GM18498 (cell line): ENCODE measurements at regions not wholly inside any gene's neighbourhood (a gene's known extent, or its start where the extent isn't known, plus 50 kb on each side); places are given as distances from the start of the nearest gene placed in this dataset.

Source experiments
- ATAC-seq: cut with Tn5 transposase; IDR thresholded peaks from one replicate; pipeline ENCODE4 v1.9.1; 2021; ENCODE audit warnings: mild to moderate bottlenecking, moderate library complexity; ENCODE audit not compliant: unreplicated experiment

DNA sequence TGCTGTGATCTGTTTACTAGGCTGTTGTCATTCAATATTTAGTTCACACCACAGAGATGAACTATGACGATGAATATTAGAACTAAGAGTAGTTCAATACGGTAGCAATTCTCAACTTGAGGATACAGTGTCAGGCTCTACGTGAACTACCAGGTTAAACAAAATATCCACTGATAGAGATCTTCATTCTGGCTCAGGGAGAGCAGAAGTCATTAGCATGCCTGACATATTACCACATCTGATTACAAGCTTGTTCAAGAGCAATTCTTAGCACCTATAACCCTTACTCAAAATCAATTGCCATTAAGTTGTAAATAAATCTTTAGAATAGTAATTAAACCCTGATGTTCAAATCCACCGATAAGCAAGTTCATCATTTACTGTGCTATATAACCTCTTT is 207.2 kb downstream of the CHRM3 start:
- no peak for ATAC-seq

DNA sequence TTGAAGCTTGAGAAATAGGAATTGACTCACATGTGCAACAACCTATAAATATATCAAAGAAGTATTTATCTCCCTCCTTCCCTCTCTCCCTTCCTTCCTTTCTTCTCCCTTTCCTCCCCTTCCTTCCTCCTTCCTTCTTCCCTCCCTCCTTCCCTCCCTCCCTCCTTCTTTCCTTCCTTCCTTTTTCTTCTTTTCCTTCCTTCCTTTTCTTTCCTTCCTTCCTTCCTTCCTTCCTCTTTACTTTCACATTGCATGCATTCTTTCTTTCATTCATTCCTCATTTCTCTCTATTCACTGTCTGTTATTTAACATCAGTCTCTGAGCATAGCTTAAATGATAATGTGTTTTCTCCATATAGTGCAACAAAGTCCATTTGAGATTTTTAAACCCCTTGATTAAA is 214.2 kb downstream of the CHRM3 start:
- no peak for ATAC-seq

DNA sequence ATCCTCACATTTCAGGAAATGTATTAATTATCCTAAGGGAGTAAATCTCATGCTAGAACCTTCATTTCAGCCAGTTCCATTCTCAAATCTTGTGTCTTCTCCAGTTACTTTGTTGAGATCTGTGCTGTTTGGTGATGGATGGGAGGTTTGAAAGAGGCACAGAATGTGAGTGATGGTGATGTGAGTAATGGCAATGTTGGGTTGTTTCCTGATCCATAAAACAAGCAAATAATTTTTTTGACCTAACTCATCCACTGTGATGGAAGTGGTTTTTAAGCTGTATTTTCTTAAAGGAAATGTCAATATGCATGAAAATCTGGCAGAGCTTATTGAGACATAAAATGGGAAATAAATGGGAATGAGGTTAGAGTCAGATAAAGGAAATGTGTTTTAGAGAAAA is 214.7 kb downstream of the CHRM3 start:
- ATAC-seq = no peak

DNA sequence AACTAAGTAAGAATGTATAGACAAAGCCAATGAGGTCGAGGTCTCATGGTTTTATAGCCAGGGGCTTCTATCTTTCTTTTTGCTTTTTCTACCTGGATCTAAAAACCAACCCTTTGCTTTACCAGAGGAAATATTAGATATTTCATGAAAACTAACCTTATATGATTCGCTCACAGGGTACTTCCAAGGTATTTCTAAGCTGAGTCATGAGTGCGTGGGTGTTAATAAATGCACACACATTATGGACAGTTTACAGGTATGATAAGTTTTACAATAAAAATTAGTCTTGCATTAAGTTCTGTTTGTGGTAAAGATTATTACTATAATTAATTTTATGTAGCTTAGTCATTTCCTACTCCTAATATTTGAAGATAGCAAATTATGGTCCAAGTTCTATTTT is 217.2 kb downstream of the CHRM3 start:
- ATAC-seq = no peak

DNA sequence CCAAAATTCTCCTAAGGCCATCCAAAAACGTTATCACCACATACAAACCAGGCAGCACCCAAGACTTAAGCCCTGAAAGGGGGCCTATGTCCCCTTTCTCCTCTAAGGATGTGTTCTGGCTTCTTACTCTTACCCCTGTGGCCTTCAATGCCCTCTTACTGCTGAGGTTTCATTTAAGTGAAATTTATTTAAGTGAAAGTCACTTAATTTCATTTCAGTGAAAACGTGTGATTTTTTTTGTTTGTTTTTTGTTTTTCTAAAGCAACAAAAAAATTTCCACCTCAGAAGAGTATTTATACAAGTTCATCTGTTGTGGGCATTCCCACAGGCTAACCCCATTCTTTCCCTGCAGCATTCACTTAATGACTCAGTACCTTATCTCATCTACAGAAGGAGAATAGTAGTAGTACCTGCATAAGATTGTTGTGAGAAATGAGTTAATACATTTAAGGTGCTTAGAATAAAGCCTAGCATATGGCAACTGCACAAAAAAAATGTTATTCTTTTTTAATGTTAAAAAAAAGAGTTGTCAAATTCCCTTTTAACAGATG is 220.6 kb downstream of the CHRM3 start:
- ATAC-seq = no peak

DNA sequence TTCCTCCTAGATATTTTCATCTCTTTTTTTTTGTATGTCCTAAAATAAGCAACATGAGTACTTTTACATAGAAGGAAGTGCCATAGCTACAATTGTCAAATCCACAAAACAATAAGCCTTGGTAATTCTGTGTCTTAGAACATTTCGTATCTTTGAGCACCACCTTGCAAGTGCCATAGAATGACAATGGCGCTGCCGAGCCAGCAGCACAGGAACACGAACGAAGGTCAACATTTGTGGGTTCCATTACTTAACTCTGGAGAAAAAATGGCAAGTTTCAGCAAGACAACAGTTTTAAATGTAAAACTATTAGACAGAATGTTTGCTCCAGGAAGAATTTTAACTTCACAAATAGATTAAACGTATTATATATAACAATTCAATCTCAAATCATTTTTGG is 222.1 kb downstream of the CHRM3 start:
- no peak for ATAC-seq

DNA sequence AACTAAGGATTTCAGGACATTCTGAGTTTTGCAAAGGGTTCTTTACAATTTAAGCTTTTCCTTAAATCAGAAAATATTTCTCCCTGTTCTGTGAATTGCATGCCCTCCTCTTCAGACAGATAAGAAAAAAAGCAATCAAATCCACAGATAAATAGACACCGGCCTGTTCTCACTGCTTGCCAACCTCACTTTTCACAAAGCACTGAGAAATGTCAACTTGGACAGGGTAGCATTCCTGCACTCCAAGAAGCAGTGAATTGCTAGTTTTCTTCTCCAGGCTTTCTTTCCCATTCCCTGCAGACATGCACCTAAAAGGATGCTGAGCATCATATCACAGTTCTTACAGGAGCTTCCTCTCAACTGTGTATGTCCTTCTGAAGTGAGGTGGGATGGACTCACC is 226.0 kb downstream of the CHRM3 start:
- no peak for ATAC-seq

DNA sequence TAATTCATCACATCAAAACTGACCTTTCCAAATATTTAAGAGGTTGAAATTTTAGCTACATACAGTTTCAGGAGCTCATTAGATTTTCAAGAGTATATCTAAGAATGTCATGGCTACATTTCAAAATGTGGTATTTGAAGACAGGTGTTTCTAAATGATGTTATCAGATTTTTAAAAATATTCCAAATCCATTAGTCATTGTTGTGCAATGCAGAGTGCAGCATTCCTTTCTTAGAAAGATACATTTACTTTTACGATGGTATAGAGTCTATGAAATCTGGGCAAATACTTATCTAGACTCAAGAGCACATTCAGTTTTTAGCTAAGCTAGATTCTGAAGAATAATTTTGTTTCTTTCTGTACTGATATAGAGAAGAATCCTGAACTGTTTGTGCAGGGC is 230.3 kb downstream of the CHRM3 start:
- ATAC-seq = no peak

DNA sequence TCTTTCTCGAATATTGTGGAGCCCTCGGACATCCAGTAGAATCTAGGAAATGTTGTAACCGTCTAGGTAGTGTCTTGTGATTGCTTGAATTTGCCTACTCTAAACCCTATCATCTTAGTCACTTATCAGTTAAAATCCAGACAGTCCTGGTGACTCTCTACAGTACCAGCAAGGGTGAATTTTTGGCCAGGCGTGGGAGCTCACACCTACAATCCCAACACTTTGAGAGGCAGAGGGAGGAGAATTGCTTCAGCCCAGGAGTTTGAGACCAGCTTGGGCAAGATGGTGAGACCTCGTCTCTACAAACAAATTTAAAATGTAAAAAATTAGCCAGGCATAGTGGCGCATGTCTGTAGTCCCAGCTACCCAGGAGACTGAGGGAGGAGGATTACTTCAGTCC is 230.9 kb downstream of the CHRM3 start:
- ATAC-seq = no peak

DNA sequence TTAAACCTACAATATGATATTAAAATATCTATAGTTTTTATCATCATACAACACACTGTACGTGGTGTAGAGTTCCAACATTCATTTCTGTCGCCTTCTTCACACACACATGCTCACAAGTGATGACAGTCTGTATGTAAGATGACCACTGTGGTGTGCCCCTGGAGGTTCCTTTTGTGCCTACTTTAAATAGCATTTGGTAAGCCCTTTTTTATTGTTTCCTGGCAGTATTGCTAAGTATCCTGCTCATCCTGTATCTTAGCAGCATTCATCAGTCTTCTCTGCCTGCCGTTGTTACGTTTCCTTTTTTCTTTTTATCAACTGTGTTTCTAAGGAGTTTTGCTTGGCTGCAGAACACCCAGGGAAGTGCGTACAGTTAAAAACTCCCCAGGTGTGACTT is 231.4 kb downstream of the CHRM3 start:
- no peak for ATAC-seq

DNA sequence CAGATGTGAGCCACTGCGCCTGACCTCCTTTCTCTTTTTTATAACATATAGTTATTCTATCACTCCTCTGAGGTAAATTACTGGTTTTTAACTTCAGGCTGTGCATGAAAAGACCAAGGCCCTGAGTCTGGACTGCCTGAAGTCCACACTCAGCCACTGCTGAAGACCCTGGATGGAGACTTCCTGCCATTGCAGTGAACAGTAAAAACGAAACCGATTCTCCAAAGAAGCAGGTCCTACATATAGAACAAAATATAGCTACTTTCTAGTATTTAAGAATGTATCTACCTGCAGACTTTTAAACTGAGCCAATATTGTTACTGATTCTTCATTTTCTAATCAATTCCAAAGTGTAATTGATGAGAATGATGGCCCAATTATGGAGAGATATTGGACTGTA is 232.8 kb downstream of the CHRM3 start:
- ATAC-seq = no peak

DNA sequence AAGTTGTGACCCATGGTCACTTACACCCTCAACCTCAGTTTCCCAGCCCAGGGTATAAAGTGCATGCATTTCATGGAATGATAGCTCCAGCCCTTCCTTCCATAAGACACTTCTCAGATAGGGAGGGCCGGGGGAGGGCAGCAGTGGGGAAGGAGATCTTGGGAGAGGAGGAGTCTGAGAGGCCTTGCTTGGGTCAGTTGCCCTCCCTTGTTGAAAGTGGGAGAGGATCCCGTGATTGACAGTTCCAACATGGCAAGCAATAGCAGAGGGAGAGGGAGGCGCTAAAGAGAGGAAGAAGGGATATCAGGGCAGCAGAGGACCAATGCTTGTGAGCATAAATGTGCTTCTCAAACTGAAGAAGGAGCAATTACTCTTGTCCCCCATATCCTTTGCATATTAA is 244.4 kb downstream of the CHRM3 start:
- ATAC-seq = no peak

DNA sequence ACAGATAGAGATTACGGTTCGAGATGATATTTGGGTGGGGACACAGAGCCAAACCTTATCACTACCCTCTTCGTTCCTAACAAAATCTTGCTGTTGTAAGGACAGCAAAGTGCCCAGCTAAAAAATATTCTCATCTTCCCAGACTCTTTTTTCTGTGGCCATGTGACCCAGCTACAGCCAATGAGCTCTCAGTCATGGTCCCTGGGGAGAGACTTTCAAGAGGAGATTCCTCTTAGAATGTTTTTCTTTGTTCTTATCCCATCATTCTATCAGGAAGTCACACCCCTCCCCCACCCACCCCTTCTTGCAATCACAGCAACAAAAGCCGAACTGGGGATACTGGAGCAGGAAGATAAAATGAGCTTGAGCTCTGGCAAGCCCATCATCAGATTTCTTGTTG is 247.1 kb downstream of the CHRM3 start:
- no peak for ATAC-seq

DNA sequence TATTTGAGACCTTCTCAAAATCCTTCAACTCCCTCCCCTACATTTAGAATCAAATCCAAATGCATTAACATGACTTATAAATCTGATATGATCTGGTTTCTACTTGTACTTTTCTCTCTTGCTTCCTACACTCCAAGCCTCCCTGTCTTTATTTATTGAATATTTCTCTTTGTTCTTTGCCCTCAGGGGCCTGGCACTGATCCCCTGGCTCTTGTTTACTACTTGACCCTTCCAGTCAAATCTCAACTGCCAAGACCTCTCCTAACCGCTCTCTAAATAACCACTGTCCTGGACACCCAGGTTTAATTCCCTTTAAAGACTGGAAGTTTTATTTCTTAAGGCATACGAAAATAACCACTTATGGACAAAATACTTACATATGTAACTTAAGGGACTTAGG is 248.9 kb downstream of the CHRM3 start:
- ATAC-seq = no peak

DNA sequence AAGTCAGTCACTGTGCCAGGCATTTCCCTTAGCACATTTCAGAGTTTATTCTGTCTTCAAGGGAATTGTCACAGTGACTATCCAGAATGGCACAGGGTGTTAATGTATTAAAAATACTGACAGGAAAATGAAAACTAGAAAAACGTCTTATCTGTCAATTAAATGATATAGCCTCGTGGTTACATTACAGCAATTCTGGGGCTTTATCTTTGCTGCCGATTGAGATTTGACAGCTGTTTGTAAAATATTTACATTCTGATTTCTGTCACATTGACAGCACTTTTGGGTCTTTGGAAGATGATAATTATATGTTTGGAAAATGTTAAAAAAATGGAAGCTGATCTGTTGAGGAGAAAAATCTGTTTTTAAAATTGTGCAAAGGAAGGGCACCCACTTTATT is 250.0 kb downstream of the CHRM3 start:
- no peak for ATAC-seq

DNA sequence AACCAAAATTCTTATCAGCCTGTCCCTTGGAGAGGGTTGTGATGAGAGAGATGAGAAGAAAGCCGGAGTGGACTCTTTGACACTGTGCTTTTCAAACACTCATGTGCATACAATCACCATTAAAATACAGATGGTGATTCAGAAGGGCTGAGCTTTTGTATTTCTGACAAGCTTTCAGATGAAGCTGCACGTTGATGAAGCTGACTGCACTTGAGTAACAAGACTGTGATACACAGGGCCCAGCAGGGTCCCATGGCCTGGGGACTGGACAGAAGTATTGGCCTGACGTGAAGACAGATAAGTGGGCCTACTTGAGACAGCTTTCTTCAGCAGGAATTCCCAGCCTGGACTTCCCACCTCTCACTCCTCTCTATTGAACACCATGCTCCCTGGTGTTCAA is 258.2 kb downstream of the CHRM3 start:
- no peak for ATAC-seq

DNA sequence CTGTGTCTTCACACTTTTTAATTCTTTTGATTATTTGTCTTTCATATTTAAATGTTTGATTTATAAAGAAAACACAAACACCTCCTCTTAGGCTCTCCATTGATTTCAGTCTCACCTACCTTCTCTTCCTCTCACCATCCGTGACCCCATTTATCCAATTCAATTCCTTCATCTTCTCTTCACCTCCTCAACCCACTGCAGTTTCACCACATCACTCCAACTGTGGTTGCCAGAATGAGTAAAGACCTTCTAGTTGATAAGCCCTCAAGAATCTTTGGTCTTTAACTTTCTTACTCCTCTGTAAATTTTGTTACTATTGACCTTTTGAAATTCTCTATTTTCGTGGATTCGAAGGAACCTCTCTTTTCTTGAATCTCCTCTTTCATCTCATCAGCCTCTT is 260.7 kb downstream of the CHRM3 start:
- ATAC-seq = no peak

DNA sequence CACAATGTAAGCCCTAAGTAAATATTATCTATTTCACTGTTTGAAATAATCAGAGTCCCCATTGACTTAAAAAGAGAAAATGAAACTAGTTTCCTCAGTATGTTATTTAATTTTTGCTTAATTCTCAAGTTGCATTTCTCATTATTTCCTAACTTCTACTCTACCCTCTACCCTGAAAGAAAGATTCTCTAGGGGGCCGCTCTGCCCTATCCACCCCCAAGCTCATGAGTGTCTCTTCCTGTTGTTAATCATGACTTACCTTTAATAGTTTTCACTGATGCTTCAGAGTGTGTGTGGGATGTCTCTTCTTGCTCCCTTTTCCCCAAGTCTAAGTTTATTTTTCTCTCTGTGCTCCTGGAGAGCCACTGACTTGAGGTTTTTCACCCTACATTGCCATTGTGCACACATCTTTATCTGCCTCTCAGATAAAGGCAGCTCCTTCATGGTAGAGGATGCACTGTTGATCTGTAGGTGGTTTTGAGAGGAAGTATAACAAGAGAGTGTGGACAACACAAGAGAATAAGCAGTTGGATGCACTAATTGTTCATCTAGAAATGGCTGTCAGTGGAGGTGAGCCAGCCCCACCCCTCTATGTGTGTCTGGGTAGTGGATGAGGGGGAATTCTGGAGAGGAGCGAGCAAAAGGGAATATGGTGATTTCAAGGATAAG is 261.7 kb downstream of the CHRM3 start:
- no peak for ATAC-seq

DNA sequence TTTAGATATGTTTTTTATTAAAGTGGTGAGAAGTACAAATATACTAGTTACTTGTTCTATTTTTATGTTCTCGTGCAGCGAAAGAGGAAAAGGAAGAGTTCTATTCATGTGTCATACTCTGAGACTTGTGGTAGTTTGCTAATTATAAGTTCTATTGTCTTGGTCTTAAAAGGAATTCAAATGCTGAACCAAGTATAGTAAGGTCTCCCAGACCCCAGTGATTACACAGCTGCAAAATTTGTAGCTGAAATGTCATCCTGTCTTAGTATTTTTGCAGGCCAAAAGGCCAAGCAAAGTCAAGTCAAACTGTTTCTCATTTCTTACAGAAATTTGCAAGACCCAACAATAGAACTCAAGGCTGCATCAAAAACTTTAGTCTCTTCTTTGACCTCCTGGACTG is 268.7 kb downstream of the CHRM3 start:
- no peak for ATAC-seq

DNA sequence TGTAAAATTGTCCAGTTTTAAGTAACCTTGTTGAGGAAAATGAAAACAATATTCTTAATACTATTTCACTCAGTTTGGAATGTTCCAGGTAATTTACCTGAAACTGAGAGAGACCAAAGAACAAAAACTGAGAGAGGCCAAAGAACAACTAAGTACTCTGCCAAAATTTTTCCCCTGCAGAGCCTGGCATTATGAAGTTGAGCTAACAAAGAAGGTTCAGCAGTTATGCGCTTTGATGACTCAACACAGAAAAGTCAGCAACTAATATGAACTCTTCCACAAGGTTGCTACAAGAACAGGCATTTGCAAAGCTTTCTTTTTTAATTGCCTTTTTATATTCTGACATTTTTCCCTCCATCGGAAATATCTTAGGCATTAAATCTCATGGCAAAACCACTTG is 270.9 kb downstream of the CHRM3 start:
- ATAC-seq = no peak

DNA sequence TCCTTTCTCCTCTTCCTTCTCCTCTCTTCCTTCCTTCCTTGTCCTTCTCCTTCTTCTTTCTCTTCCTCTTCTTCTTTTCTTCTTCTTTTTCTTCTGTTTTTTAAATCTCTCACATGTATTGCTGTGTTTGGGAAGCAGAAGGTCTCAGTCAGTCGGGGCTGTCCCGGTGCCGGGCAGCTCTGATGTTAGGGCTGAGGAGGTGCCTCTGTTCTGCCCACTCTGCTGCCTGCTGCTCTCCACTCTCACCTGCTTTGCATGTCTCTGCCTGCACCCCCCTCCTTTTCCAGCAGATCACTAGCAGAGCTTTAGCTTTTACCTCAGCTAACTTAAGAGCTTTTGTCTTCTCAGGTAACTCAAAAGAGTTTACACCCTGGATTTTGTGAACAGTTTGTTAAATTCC is 276.6 kb downstream of the CHRM3 start:
- ATAC-seq = no peak

DNA sequence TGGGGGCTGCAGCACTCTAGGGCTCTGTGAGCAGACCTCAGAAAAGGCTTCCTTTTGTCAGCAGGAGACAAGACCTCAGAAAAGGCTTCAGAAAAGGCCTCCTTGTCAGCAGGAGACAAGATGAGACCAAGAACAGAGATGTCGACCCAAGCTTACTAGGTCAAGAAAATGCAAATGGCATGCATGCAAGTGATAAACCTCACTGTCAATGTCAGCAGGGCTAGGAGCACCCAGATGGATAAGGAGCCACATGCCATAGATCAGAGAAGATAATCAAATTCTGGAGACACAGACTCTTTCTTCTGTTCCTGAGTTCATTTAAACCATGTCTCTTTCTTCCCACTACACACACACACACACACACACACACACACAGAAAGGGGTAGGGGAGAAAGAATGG is 285.9 kb downstream of the CHRM3 start:
- no peak for ATAC-seq

DNA sequence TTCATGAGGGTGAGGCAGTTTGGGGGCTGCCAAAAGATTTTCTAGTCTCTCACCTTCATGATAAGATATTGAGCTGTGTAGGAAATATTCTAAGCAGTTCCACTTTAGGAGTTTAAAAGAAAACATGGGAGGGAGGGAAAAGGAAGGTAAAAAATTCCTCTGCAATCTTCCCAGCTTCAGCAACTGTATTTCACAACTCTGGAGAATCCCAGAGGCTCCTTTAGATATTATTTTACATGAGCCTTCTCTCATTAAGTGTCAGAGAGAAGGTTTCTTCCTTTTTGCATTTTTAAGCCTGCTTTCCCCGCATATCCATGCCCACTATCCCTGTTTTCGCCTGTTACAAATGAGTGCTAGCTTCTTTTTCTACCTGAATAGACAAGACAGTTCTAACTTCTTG is 289.4 kb downstream of the CHRM3 start:
- ATAC-seq = no peak
